Stimulated activated CD4-positive, alpha-beta T cell treated with anti-CD3 and anti-CD28 coated beads, TNF-alpha, amount 100 ng/mL, for 48 hours (primary cell): ENCODE measurements at regions not wholly inside any gene's neighbourhood (a gene's known extent, or its start where the extent isn't known, plus 50 kb on each side); places are given as distances from the start of the nearest gene placed in this dataset.

Experiments
- DNase-seq, 3 donors: peaks; one replicate each; pipeline ENCODE4 v3.0.0-alpha.2; 2020; ENCODE audit warnings: low read depth in 3 of 3

GRCh38 chr9:13552606-13553215 lies 273.2 kb upstream of the MPDZ start:
- no peak for DNase-seq

GRCh38 chr9:13550519-13550918 lies 271.0 kb upstream of the MPDZ start:
- DNase-seq: no peak

GRCh38 chr9:13548535-13548934 lies 269.0 kb upstream of the MPDZ start:
- DNase-seq: no peak

- DNase-seq: no peak
Observed at GRCh38 chr9:13535141-13535540, 255.6 kb upstream of the MPDZ start.

- DNase-seq: no peak
Observed at GRCh38 chr9:13534006-13534405, 254.5 kb upstream of the MPDZ start.

GRCh38 chr9:13532407-13532806 lies 252.9 kb upstream of the MPDZ start:
- no peak for DNase-seq

GRCh38 chr9:13529321-13530104 lies 250.0 kb upstream of the MPDZ start:
- DNase-seq: no peak

GRCh38 chr9:13524245-13524644 lies 244.8 kb upstream of the MPDZ start:
- DNase-seq: no peak

GRCh38 chr9:13520069-13520468 lies 240.6 kb upstream of the MPDZ start:
- DNase-seq: no peak

GRCh38 chr9:13513716-13514444 lies 234.4 kb upstream of the MPDZ start:
- DNase-seq: no peak

- no peak for DNase-seq
Observed at GRCh38 chr9:13513286-13513685, 233.8 kb upstream of the MPDZ start.

GRCh38 chr9:13508681-13509080 lies 229.2 kb upstream of the MPDZ start:
- no peak for DNase-seq

- no peak for DNase-seq
Observed at GRCh38 chr9:13508086-13508485, 228.6 kb upstream of the MPDZ start.

GRCh38 chr9:13505797-13506196 lies 226.3 kb upstream of the MPDZ start:
- DNase-seq: no peak

- no peak for DNase-seq
Observed at GRCh38 chr9:13503599-13503998, 224.1 kb upstream of the MPDZ start.

- DNase-seq: no peak
Observed at GRCh38 chr9:13502484-13502883, 223.0 kb upstream of the MPDZ start.

GRCh38 chr9:13501018-13501417 lies 221.5 kb upstream of the MPDZ start:
- no peak for DNase-seq

GRCh38 chr9:13500034-13500433 lies 220.5 kb upstream of the MPDZ start:
- DNase-seq: no peak

- DNase-seq: no peak
Observed at GRCh38 chr9:13493697-13494096, 214.2 kb upstream of the MPDZ start.

GRCh38 chr9:13491493-13492424 lies 212.3 kb upstream of the MPDZ start:
- no peak for DNase-seq

- no peak for DNase-seq
Observed at GRCh38 chr9:13491138-13491492, 211.6 kb upstream of the MPDZ start.

- no peak for DNase-seq
Observed at GRCh38 chr9:13487936-13488335, 208.4 kb upstream of the MPDZ start.
